ENCODE measurements at regions not wholly inside any gene's neighbourhood (a gene's known extent, or its start where the extent isn't known, plus 50 kb on each side); places are given as distances from the start of the nearest gene placed in this dataset.

- CTCF ChIA-PET (ENCODE audit: partially characterized antibody), result no interaction called here
- Histone ChIP-seq H3K27me3 (replicated peaks in 1 of 4; ENCODE audit: control insufficient read depth in 3 of 4, extremely low read depth in 1 of 4, insufficient read depth in 3 of 4, low read length in 3 of 4) (no peaks in the 10 kb centered on the region), H2BK20ac (ENCODE audit: low read length) (no peak overlapping the region)
- no peak for TF ChIP-seq CBX5 (IDR thresholded peaks at IDR 0.05; ENCODE audit: low read depth, low read length)
- no peak for TF ChIP-seq BCL11A (IDR thresholded peaks at IDR 0.05; ENCODE audit: low read depth in 2 of 2, low read length in 2 of 2)
- TF ChIP-seq NRF1 (IDR thresholded peaks at IDR 0.05; ENCODE audit: low read depth, low read length), result no peak
- TF ChIP-seq SAP30 (IDR thresholded peaks at IDR 0.05; ENCODE audit: insufficient read depth, insufficient replicate concordance, low read length), result no peak
- no peak for TF ChIP-seq TCF12 (IDR thresholded peaks at IDR 0.05; ENCODE audit: low read depth, low read length)
- TF ChIP-seq CTCF (IDR thresholded peaks at IDR 0.05; ENCODE audit: control extremely low read depth in 1 of 3, insufficient read depth in 1 of 3, low read depth in 1 of 3, low read length in 3 of 3), result no peak
- no peak for TF ChIP-seq SP4 (IDR thresholded peaks at IDR 0.05; ENCODE audit: low read length)
- no peak for TF ChIP-seq EZH2 (IDR thresholded peaks at IDR 0.05; ENCODE audit: low read depth, low read length, severe bottlenecking)
- no peak for TF ChIP-seq SIN3A (conservative IDR thresholded peaks at IDR 0.05 in 1 of 2, IDR thresholded peaks at IDR 0.05 in 1 of 2; ENCODE audit: low read depth in 1 of 2, low read length in 2 of 2)
- TF ChIP-seq TBP (IDR thresholded peaks at IDR 0.05; ENCODE audit: low read depth, low read length), result no peak
- no peak for TF ChIP-seq RXRA (IDR thresholded peaks at IDR 0.05; ENCODE audit: insufficient read depth, low read depth, low read length)
Measured at GRCh38 chr10:76621886-76622620, 1015.6 kb downstream of the KCNMA1 start.

More at GRCh38 chr10:76621886-76622620, 1015.6 kb downstream of the KCNMA1 start:
- Histone ChIP-seq H3K4me3 (ENCODE audit: extremely low read depth in 1 of 4, insufficient read depth in 2 of 4, low read depth in 3 of 4, low read length in 4 of 4) (no peak overlapping the region), H2BK15ac (ENCODE audit: low read length) (no peak overlapping the region), H3K9ac (replicated peaks in 1 of 4; ENCODE audit: extremely low read depth in 1 of 4, low read depth in 3 of 4, low read length in 3 of 4) (no peak overlapping the region), H3K23me2 (ENCODE audit: low read depth, low read length) (no peaks in the 10 kb centered on the region), H2AFZ (ENCODE audit: low read length) (no peak overlapping the region), H4K5ac (ENCODE audit: insufficient read length, low read depth, low read length) (no peak overlapping the region), H3K18ac (ENCODE audit: extremely low read depth, low read length) (no peak overlapping the region), H2AK5ac (ENCODE audit: low read depth, low read length) (no peak overlapping the region), H3K79me1 (ENCODE audit: low read depth, low read length) (no peaks in the 10 kb centered on the region), H4K8ac (ENCODE audit: extremely low read depth, insufficient read depth, low read length) (no peak overlapping the region), H3K9me3 (ENCODE audit: insufficient read depth in 2 of 2, low read depth in 1 of 2, low read length in 1 of 2) (no peaks in the 10 kb centered on the region), H3K14ac (ENCODE audit: insufficient read length) (no peak overlapping the region), H2BK120ac (replicated peaks; ENCODE audit: low read depth, low read length) (no peak overlapping the region), H2BK5ac (ENCODE audit: low read depth, low read length) (no peak overlapping the region), H3K4me2 (ENCODE audit: insufficient read depth in 1 of 2, low read depth in 2 of 2, low read length in 2 of 2) (no peak overlapping the region), H3K4me1 (replicated peaks in 1 of 4; ENCODE audit: control insufficient read depth in 3 of 4, insufficient read depth in 4 of 4, low read length in 3 of 4) (no peaks in the 10 kb centered on the region), H4K20me1 (replicated peaks in 1 of 2; ENCODE audit: control insufficient read depth in 1 of 2, insufficient read depth in 2 of 2, low read length in 2 of 2) (no peaks in the 10 kb centered on the region), H3K4ac (replicated peaks; ENCODE audit: insufficient read length, low read depth, low read length) (no peak overlapping the region), H3K36me3 (ENCODE audit: control insufficient read depth in 2 of 4, insufficient read depth in 4 of 4, low read length in 3 of 4) (no peaks in the 10 kb centered on the region), H3K79me2 (ENCODE audit: control insufficient read depth in 1 of 2, insufficient read depth in 2 of 2, low read length in 2 of 2) (no peaks in the 10 kb centered on the region), H3K56ac (replicated peaks; ENCODE audit: insufficient read length, low read depth, low read length) (no peak overlapping the region), H3K27ac (ENCODE audit: low read depth, low read length) (no peak overlapping the region), H3K23ac (ENCODE audit: insufficient read length) (no peak overlapping the region), H4K91ac (replicated peaks; ENCODE audit: insufficient read length, low read length) (no peak overlapping the region), H2BK12ac (ENCODE audit: low read depth, low read length) (no peak overlapping the region)
- no peak for FAIRE-seq
- POLR2A ChIA-PET (ENCODE audit: partially characterized antibody), result no interaction called here
- DNase-seq (ENCODE audit: low read depth in 1 of 2, low spot score in 2 of 2), result no peak
- 64% methylated on average over 2 of the region's 2 CpGs; no CpG with 5 or more reads in 1 of the 2 experiments for WGBS, 2 experiments (ENCODE audit: extremely low coverage in 1 of 2, insufficient coverage in 1 of 2, insufficient read length in 1 of 2, insufficient replicate concordance in 2 of 2, low coverage in 1 of 2, low lambda C conversion rate in 2 of 2, missing lambda C conversion rate in 1 of 2)
